ENCODE measurements at regions not wholly inside any gene's neighbourhood (a gene's known extent, or its start where the extent isn't known, plus 50 kb on each side); places are given as distances from the start of the nearest gene placed in this dataset.

DNA sequence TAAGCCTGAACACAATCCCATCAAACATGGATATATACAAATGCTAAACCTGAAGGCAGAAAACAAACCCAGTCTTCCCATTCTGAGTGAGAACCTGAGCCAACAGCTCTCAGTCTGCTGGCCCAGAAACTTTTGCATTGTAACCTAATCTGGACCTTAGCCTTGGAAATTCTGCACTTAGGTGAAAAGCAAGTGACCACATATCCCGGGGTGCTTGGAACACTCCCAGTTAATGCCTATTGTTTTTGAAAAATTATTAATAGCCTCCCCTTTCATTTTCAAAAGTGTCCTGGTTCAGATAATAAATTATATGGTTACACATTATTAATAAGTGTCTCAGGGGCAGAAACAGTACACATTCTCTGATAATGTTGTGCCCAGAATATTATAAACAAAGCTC is 228.3 kb upstream of the TARS1 start:
- intact Hi-C loops (cut with DNase I): no loop called here
- 8 to 10% methylated on average over 1 of the region's 1 CpG for WGBS, 2 donors
- DNase-seq: no peak
- H3K36me3 ChIP-seq: no peaks in the 10 kb centered on the region
- H3K4me1 ChIP-seq: no peaks in the 10 kb centered on the region
- no peak overlapping the region for H3K4me3 ChIP-seq
- no peak for ATAC-seq
- TF ChIP-seq, protein P1, sequence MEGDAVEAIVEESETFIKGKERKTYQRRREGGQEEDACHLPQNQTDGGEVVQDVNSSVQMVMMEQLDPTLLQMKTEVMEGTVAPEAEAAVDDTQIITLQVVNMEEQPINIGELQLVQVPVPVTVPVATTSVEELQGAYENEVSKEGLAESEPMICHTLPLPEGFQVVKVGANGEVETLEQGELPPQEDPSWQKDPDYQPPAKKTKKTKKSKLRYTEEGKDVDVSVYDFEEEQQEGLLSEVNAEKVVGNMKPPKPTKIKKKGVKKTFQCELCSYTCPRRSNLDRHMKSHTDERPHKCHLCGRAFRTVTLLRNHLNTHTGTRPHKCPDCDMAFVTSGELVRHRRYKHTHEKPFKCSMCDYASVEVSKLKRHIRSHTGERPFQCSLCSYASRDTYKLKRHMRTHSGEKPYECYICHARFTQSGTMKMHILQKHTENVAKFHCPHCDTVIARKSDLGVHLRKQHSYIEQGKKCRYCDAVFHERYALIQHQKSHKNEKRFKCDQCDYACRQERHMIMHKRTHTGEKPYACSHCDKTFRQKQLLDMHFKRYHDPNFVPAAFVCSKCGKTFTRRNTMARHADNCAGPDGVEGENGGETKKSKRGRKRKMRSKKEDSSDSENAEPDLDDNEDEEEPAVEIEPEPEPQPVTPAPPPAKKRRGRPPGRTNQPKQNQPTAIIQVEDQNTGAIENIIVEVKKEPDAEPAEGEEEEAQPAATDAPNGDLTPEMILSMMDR (IDR thresholded peaks at IDR 0.05): no peak
- FAIRE-seq: no peak
- H3K27me3 ChIP-seq: no peaks in the 10 kb centered on the region
- no peak overlapping the region for H3K27ac ChIP-seq
- H3K9me3 ChIP-seq: no peaks in the 10 kb centered on the region

DNA sequence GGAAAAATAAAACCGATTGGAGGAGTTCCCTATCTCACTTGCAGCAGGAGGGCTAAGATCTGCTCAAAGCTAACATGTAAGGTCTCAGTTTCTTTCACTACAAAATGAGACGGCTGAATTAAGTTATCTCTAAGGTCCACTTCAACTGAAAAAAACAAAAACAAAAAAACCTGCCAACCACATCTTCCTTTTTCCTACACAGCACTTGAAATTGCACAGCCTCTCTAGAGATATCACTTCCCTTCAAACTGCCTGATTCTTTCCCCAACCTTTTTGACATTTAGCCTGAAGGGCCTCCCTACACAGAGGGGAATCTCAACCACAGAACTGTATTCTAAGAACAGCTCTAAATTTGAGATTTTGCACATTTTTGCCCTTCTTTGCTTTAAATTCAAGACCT is 227.9 kb upstream of the TARS1 start:
- TF ChIP-seq, protein P1 (IDR thresholded peaks at IDR 0.05): no peak
- H3K27ac ChIP-seq: no peak overlapping the region
- H3K36me3 ChIP-seq: no peaks in the 10 kb centered on the region
- H3K27me3 ChIP-seq: no peaks in the 10 kb centered on the region
- no peaks in the 10 kb centered on the region for H3K4me1 ChIP-seq
- no peak for ATAC-seq
- no peak overlapping the region for H3K4me3 ChIP-seq
- FAIRE-seq: no peak
- no peak for DNase-seq
- 7 to 15% methylated on average over 2 of the region's 2 CpGs for WGBS, 2 donors
- intact Hi-C loops (cut with DNase I): no loop called here
- H3K9me3 ChIP-seq: no peaks in the 10 kb centered on the region

DNA sequence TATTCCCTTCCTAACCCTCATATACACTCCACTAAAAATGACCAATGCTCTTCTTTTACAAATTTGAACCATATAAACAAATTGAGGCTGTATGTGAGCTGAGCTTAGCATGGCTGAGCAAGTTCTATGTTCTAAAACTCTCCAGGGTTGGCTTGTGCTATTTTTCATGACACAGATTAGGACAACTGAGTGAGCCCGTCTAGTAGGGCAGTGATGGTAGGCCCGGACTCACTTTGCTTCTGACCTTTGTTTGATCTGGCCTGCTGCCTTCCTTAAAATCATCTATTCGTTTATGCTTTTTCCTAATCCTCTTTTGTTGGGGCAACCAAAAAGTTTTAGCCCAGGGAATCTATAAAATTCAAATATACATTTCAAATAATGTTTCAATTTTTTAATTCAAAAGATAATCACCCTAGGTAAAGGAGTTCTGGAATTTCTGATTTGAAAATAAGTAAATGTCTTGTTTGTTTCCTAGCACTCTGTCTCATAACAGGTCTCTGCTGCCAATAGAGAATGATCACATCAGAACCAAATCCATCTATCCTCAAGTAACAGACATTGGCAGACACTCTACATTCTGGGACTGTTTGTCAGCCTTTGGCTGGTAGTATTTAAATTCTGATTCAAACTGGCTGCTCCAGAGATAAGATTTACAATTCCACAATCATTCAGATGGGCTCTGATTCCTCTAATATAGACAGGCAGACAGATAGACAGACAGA is 217.0 kb upstream of the TARS1 start:
- no peak for FAIRE-seq
- TF ChIP-seq, protein P1 (IDR thresholded peaks at IDR 0.05): no peak

DNA sequence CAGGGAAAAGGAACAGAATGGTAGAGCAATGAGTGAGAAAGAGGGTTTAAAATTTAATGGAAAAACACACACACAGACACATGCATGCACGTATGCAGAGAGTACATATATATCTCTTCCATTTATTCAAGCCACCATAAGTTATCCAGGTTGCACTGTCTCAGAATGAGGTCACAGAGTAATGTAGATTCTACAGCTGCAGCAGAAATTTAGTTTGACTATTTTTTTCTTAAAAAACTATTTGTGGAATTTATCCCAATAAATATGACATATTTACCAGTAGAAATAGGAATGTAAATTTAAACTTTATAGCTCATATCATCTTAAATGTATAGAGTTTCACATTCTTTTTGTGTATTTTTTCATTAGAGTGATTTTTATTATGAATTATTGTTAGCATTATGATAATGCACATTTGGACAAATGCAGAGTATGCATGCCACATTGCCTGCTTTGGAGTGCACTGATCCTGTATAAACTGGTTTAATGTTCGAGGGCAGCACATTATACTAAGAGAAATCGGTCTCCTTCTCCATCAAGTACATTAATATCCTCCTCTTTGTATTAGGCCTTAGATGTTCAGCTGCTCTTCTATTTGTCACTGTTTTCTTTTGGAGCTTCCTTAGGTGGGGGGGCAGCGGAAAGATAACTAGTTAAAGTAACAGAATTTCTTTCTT is 216.3 kb upstream of the TARS1 start:
- Histone ChIP-seq H3K27ac (no peak overlapping the region), H3K27me3 (no peaks in the 10 kb centered on the region)

More for the DNA sequence above, 217.0 kb upstream of the TARS1 start:
- no peaks in the 10 kb centered on the region for H3K36me3 ChIP-seq
- DNase-seq (no peak), ATAC-seq (no peak)
- no peak overlapping the region for H3K27ac ChIP-seq
- no peaks in the 10 kb centered on the region for H3K9me3 ChIP-seq
- H3K4me1 ChIP-seq: no peaks in the 10 kb centered on the region
- no peak overlapping the region for H3K4me3 ChIP-seq
- intact Hi-C loops (cut with DNase I): no loop called here
- 38 to 49% methylated on average over 3 of the region's 3 CpGs for WGBS, 2 donors
- no peaks in the 10 kb centered on the region for H3K27me3 ChIP-seq

More for the DNA sequence above, 216.3 kb upstream of the TARS1 start:
- DNase-seq: no peak
- intact Hi-C loops (cut with DNase I): no loop called here
- no peak for ATAC-seq
- no peak for FAIRE-seq
- Histone ChIP-seq H3K9me3 (no peaks in the 10 kb centered on the region), H3K36me3 (no peaks in the 10 kb centered on the region), H3K4me3 (no peak overlapping the region), H3K4me1 (no peaks in the 10 kb centered on the region)
- TF ChIP-seq, protein P1 (IDR thresholded peaks at IDR 0.05): no peak
- 68 to 75% methylated on average over 4 of the region's 4 CpGs for WGBS, 2 donors
